RWPE1 (cell line): ENCODE measurements at regions not wholly inside any gene's neighbourhood (a gene's known extent, or its start where the extent isn't known, plus 50 kb on each side); places are given as distances from the start of the nearest gene placed in this dataset.

Experiments
- CTCF ChIA-PET: fragments of 350-600 bp; sonication (Branson Sonifier 250); formaldehyde crosslinking; extraction: SDS; loops from one replicate; lab custom pipeline; 2021; lab: Yijun Ruan, JAX
- POLR2A ChIA-PET: fragments of 400-600 bp; formaldehyde crosslinking; extraction: SDS; loops from one replicate; lab custom pipeline; 2020; ENCODE audit warnings: antibody characterized with exemption; ENCODE audit not compliant: low non-redundant PET; lab: Yijun Ruan, JAX
- DNase-seq: peaks from one replicate; pipeline ENCODE4 v3.0.0; 2012; ENCODE audit warnings: low spot score
- H3K27ac ChIP-seq: fragments of 450-650 bp; 2 replicates; pipeline ENCODE4 v1.5.1; 2017
- TF ChIP-seq, protein P1 (sequence below): fragments of 450-650 bp; conservative IDR thresholded peaks from 2 replicates; pipeline ENCODE4 v1.5.1; 2017; ENCODE audit warnings: low read depth, mild to moderate bottlenecking

DNA sequence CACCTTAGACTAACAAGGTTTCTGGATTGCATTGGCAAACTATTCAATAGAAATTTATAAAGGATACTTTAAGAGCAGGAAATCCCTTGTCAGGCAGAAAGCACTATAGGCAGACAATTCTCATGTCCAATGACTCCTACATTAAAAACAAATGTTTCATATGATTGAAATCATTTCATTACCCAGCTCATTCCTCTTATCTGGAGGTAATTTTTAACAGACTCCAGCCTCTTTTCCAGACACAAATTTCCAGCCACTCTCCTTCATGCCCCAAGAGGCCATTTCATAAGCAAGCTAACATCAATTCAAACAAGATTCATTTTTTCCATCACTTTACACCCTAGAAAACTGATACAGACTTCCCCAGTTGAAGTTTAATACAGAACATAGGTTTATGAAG lies 495.1 kb upstream of the FRG1 start:
- no peak for DNase-seq
- POLR2A ChIA-PET = no interaction called here
- no peak overlapping the region for H3K27ac ChIP-seq
- CTCF ChIA-PET = no interaction called here
- TF ChIP-seq, protein P1, sequence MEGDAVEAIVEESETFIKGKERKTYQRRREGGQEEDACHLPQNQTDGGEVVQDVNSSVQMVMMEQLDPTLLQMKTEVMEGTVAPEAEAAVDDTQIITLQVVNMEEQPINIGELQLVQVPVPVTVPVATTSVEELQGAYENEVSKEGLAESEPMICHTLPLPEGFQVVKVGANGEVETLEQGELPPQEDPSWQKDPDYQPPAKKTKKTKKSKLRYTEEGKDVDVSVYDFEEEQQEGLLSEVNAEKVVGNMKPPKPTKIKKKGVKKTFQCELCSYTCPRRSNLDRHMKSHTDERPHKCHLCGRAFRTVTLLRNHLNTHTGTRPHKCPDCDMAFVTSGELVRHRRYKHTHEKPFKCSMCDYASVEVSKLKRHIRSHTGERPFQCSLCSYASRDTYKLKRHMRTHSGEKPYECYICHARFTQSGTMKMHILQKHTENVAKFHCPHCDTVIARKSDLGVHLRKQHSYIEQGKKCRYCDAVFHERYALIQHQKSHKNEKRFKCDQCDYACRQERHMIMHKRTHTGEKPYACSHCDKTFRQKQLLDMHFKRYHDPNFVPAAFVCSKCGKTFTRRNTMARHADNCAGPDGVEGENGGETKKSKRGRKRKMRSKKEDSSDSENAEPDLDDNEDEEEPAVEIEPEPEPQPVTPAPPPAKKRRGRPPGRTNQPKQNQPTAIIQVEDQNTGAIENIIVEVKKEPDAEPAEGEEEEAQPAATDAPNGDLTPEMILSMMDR = no peak

GRCh38 chr4:189463734-189464133 lies 476.9 kb upstream of the FRG1 start:
- no peak overlapping the region for H3K27ac ChIP-seq
- ChIA-PET CTCF (no interaction called here), POLR2A (no interaction called here)
- no peak for DNase-seq
- TF ChIP-seq, protein P1 = no peak

DNA sequence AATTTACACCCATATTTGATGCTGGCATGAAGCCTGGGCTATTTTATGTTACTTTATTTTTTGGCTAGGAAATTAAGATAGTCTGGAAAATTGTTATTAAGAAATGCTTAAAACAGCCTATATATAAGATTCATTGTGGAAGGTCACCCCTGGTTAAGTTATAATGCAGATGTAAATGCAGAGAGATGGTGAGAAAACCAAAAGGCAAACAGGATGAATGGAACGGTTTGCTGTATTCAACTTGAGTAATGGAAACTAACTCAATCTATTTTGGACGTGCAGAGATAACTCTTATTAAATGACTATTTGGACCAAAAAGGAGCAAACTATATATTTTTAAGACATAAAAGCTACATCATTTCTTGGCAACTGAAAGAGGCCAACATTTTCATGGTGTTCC lies 446.3 kb upstream of the FRG1 start:
- DNase-seq = no peak
- no peak overlapping the region for H3K27ac ChIP-seq
- TF ChIP-seq, protein P1 = no peak
- ChIA-PET CTCF (interaction anchor here (0.6 kb wide), 1 partner anchor 292 kb away, joined by 3 read pairs; no protein-coding TSS in a partner anchor), POLR2A (no interaction called here)

DNA sequence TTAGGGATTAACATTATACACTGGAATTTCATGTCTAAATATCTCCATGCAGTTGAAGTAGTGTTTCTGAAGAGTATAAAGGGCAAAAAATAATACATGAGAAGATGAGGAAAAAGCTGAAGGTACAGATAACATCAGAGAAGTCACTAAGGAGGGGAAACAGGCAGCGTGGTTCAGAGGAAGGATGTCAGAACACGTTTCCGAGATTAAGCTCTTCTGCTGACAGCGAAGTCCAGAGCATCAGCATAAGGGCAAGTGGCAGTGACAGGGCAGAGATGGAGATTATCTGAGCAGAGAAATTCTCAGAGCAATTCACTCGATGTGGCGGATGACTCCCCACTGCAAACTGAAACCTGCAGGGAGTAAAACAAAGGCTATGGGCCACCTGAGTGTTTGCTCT lies 443.2 kb upstream of the FRG1 start:
- ChIA-PET POLR2A (no interaction called here), CTCF (no interaction called here)
- no peak overlapping the region for H3K27ac ChIP-seq
- DNase-seq = no peak
- TF ChIP-seq, protein P1 = no peak

DNA sequence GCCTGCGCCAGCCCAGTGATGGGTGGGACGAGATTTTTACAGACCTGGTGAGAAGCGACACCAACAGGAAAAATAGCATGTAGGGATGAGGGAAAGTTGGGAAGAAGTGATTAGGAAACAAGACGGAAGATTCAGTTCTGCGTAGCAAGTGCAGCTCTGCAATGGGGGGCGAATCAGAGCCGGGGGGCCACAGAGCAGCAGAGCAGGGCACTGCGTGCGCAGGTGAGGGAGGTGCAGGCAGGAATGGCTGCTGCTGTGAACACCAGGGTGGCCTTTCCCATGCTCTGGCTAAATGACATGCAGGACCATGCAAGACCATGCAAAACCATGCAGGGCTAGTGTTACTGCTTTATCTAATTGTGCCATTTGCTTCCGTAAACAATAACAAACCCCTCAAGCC lies 442.7 kb upstream of the FRG1 start:
- ChIA-PET CTCF (no interaction called here), POLR2A (no interaction called here)
- no peak for DNase-seq
- TF ChIP-seq, protein P1 = no peak
- no peak overlapping the region for H3K27ac ChIP-seq

- CTCF ChIA-PET = no interaction called here
- no peak overlapping the region for H3K27ac ChIP-seq
- TF ChIP-seq, protein P1 = no peak
- DNase-seq = no peak
- POLR2A ChIA-PET = no interaction called here
These were observed 442.2 kb upstream of the FRG1 start for GRCh38 chr4:189498457-189498856.

DNA sequence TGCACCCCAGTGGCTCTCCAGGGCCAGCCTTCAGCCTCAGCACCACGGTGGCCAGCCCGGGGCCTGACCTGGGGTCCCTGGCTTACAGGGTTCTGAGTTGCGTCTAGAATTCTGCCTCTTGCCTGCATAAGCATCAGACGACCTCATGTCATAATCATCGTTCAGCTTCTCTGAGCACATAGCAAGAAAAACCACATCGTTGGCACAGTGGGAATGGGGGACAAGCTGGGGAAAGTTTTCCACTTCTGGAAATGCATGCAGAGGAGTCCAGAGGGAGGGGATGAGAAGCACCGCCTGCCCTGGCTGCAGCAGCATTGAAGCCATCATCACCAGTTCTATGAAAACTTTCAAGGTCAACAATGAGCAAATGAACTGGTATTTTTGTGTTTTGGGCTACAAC lies 441.0 kb upstream of the FRG1 start:
- no peak overlapping the region for H3K27ac ChIP-seq
- ChIA-PET CTCF (no interaction called here), POLR2A (no interaction called here)
- TF ChIP-seq, protein P1 = no peak
- DNase-seq = no peak
